Coronary artery (tissue), 2 donors: ENCODE measurements at regions not wholly inside any gene's neighbourhood (a gene's known extent, or its start where the extent isn't known, plus 50 kb on each side); places are given as distances from the start of the nearest gene placed in this dataset.
A peak's percentile ranks its signal among the peaks of the same experiment; 100 is the strongest.

ENCODE experiments used
- DNase-seq: peaks from one replicate; pipeline ENCODE4 v3.0.0-alpha.2; 2017; ENCODE audit warnings: low spot score
- H3K27ac ChIP-seq, 2 donors: fragments of 200-600 bp; sonication (generic); one replicate each; pipeline ENCODE4 v1.5.1; 2016 to 2019
- H3K4me3 ChIP-seq: fragments of 200-600 bp; sonication (generic); 2 replicates; pipeline ENCODE4 v1.5.1; 2016; ENCODE audit warnings: mild to moderate bottlenecking, moderate library complexity
- TF ChIP-seq, protein P1 (sequence below): fragments of 200-600 bp; sonication (generic); IDR thresholded peaks from one replicate; pipeline ENCODE4 v1.5.1; 2019; ENCODE audit warnings: antibody characterized with exemption

DNA sequence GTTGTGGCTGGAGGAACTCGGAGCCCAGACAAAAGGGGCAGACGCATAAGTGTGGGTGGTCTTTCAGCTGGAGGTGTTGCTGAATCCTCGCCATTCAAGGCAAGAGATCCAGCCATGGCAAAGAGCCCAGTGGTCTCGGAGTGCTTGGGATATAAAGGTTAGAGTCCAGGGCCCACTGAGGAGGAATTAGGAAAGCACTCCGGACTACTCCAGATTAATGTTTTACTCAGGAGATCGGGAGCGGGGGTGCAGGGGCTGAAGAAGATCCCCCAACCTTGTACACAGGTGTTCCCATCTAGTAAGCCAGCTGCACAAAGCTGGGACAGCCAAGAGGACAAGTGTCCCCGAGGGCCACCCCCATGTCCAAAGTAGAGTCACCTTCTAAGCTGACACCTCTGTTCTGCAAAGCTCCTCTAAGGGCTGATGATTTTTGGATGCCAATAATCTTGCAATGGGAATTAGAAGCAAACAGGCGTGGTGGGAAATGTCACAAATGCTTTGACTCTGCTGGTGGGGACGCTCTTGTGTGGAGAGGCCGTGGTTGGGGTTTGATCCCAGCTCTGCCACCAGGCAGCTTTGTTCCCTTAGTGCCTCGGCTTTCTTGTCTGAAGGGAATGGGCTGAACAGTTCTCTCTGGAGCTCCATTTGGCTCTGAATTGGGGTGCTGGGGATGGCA is 194.3 kb upstream of the SOX1 start:
- peak; percentile 50 for DNase-seq
- TF ChIP-seq, protein P1, sequence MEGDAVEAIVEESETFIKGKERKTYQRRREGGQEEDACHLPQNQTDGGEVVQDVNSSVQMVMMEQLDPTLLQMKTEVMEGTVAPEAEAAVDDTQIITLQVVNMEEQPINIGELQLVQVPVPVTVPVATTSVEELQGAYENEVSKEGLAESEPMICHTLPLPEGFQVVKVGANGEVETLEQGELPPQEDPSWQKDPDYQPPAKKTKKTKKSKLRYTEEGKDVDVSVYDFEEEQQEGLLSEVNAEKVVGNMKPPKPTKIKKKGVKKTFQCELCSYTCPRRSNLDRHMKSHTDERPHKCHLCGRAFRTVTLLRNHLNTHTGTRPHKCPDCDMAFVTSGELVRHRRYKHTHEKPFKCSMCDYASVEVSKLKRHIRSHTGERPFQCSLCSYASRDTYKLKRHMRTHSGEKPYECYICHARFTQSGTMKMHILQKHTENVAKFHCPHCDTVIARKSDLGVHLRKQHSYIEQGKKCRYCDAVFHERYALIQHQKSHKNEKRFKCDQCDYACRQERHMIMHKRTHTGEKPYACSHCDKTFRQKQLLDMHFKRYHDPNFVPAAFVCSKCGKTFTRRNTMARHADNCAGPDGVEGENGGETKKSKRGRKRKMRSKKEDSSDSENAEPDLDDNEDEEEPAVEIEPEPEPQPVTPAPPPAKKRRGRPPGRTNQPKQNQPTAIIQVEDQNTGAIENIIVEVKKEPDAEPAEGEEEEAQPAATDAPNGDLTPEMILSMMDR: no peak
- no peak overlapping the region for H3K4me3 ChIP-seq
- no peak overlapping the region for H3K27ac ChIP-seq

DNA sequence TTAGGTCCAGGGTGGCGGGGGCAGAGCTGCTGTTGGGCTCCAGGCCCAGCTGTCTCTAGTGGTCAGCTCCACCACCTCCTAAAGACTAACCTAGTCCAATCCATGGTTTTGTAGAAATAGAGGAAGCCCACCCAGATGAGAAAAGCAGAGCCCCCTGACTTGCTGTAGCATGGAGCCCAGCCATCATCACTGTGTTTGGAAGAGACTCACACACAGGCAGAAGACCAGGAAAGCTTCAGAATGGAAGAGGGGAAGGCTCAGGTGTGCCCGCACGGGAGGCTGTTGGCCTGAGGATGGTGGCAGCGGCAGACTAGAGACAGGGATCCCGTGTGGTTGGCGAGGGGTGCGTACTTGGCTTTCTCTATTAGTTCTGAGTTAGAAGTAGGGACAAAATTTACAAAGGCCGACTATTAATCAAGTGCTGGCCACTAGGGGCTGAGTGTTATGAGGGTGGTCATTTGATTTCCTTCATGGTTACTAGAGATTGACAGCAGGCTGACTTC is 193.2 kb upstream of the SOX1 start:
- peak; percentile 38 for DNase-seq
- Histone ChIP-seq H3K4me3 (no peak overlapping the region), H3K27ac (no peak overlapping the region)
- TF ChIP-seq, protein P1: no peak

DNA sequence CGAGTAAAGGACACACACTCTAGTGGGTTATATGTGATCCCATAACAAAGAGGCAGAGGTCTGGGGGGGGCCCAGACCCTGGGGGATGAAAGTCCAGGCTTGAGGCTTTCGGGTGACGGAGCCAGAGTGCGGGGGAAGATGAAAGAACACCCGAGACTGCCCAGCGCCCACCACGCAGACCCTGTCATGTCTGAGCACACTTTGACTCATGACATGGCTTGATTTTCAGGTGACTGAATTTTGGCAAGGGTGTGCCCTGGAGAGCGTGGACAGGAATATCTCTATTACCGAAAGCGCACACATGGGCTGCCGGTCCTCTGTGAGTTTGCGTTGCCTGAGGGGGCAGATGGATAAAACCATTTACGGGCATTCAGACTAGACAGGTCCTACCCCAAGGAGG is 192.0 kb upstream of the SOX1 start:
- no peak overlapping the region for H3K27ac ChIP-seq
- peak; percentile 60 for DNase-seq
- no peak overlapping the region for H3K4me3 ChIP-seq
- TF ChIP-seq, protein P1: no peak

DNA sequence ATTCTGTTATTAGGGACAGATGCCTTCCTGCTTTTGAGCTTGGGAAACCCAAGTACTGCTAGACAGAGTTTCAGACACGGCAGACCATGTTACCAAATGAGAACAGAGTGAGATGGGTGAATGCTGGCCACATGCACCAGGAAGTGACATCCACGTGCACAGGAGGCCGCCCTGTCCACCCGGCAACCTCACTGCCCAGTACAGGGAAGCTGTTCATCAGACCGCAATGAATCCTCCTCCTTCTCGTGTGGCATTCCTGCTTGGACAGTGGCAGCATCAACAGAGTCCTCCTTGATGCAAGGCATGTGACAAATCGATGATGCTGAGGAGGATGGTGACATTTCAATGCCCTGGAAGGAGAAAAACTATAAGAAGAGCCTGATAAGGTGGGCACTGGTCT is 191.0 kb upstream of the SOX1 start:
- Histone ChIP-seq H3K27ac (no peak overlapping the region), H3K4me3 (no peak overlapping the region)
- peak; percentile 22 for DNase-seq
- TF ChIP-seq, protein P1: no peak

DNA sequence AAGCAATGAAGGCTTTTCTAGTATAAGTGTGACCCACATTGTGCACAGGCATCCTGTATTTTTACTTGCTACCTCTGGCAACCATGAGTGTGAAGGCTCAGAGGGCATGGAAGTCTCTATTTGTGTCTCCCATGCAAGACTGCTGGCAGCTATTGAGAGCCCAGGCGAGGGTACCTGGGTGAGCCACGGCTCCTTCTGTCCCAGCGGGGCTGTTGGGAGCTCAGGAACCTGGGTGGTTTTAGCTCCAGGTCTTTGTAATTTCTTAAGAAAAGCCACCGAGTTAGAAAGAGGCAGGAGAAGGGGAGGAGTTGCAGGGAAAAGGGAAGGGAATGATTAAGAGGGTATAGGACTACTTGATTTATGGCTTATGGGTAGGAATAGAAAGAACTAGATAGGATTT is 190.4 kb upstream of the SOX1 start:
- H3K4me3 ChIP-seq: no peak overlapping the region
- no peak overlapping the region for H3K27ac ChIP-seq
- no peak for DNase-seq
- TF ChIP-seq, protein P1: no peak

DNA sequence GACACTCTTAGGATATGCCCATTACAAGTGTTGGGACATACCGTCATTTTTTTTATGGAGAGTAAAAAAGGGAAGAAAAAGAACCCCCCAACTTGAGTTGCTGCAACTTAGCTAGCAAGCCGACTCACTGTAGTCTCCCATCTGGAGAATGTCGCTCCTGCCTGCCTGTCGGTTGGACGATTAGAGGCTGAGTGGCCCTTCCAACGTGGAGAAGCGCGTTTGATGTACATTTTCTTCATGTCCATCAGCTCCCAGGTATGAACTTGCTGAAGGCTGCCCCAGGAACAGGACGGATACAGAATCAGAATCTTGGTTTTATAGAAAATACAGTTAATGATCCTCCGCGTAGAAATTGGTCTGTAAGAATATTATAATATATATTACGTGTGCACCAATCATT is 189.0 kb upstream of the SOX1 start:
- Histone ChIP-seq H3K27ac (no peak overlapping the region), H3K4me3 (no peak overlapping the region)
- peak; percentile 40 for DNase-seq
- TF ChIP-seq, protein P1: no peak

DNA sequence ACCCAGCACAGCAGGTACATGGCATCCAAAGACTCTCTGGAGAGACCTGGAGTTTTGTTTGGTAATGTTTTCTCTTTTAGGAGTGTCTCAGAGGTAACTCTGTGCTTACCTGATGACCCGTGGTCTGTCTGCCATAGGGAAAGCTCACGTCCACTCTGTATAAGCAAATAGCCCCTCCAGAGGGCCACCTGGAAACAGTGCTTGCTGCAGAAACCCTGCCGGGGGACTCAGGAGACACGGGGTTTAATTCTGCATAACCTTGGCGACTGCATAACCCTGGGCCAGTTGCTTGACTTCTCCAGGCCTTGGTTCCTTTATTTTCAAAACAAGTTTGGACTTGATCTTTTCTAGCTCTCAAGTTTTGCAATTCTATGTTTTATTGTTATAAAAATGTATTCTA is 187.2 kb upstream of the SOX1 start:
- Histone ChIP-seq H3K4me3 (no peak overlapping the region), H3K27ac (no peak overlapping the region)
- DNase-seq: peak; percentile 19
- TF ChIP-seq, protein P1: no peak
